ENCODE measurements at regions not wholly inside any gene's neighbourhood (a gene's known extent, or its start where the extent isn't known, plus 50 kb on each side); places are given as distances from the start of the nearest gene placed in this dataset.
A peak's percentile ranks its signal among the peaks of the same experiment; 100 is the strongest.
"Not testable (repeated sequence)": the region's sequence is repeated elsewhere in the genome, so short reads cannot be mapped to it uniquely, and the experiment has no call there.

GRCh38 chr7:136103545-136104268 is 126.5 kb upstream of the MTPN start:
- Mint-ChIP-seq H3K27me3 (ENCODE audit: low read depth in 3 of 3) (peaks cover 0 to 2% (median 0%) of the 10 kb centered on the region in 3 donors), H3K9me3 (peaks cover 0 to 9% (median 7%) of the 10 kb centered on the region in 6 donors), H3K4me3 (no peak overlapping the region), H3K27ac (peak overlapping the region in 1 of 6 donors; percentile 64), H3K4me1 (no peaks in the 10 kb centered on the region), H3K36me3 (peaks cover 13 to 25% (median 17%) of the 10 kb centered on the region in 3 donors)
- no peak for DNase-seq

DNA sequence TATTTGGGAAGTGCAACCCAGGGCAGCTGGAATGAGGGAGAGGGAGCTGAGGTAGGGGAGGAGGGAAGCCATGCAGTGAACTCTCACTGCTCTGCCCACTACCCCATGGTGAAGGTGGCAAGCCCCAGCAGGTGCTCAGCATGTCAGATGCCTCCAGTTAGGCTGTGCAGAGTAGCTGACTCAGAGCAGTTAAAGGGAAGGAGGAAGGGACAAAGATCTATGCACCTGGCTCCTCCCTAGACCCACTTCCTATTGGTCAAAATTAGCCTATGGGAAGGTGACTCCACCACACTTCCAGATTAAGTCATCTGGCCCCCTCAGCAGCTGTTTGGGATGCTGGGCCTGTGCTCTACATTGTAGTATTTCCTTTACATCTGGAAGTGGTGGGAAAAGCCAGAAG is 125.7 kb upstream of the MTPN start:
- H3K4me3 Mint-ChIP-seq: no peak overlapping the region
- H3K27me3 Mint-ChIP-seq (ENCODE audit: low read depth in 3 of 3): peaks cover 0 to 2% (median 0%) of the 10 kb centered on the region in 3 donors
- H3K36me3 Mint-ChIP-seq: peaks cover 11 to 21% (median 13%) of the 10 kb centered on the region in 3 donors
- H3K27ac Mint-ChIP-seq: no peak overlapping the region
- no peak for DNase-seq
- H3K9me3 Mint-ChIP-seq: peaks cover 0 to 9% (median 1%) of the 10 kb centered on the region in 6 donors
- no peaks in the 10 kb centered on the region for H3K4me1 Mint-ChIP-seq

GRCh38 chr7:136092714-136093113 is 115.6 kb upstream of the MTPN start:
- H3K4me1 Mint-ChIP-seq; H3K27ac Mint-ChIP-seq; H3K4me3 Mint-ChIP-seq; DNase-seq; H3K27me3 Mint-ChIP-seq (ENCODE audit: low read depth in 3 of 3): not testable (repeated sequence)
- H3K9me3 Mint-ChIP-seq: peaks cover 5 to 17% (median 8%) of the 10 kb centered on the region in 6 donors
- H3K36me3 Mint-ChIP-seq: peaks cover 18 to 27% (median 20%) of the 10 kb centered on the region in 3 donors

- Mint-ChIP-seq H3K27ac (no peak overlapping the region), H3K4me3 (no peak overlapping the region), H3K27me3 (ENCODE audit: low read depth in 3 of 3) (peaks cover 0 to 5% (median 0%) of the 10 kb centered on the region in 3 donors), H3K4me1 (peaks cover 5 to 7% of the 10 kb centered on the region in 2 donors), H3K9me3 (peaks cover 0 to 7% (median 3%) of the 10 kb centered on the region in 6 donors), H3K36me3 (peaks cover 14 to 22% (median 18%) of the 10 kb centered on the region in 3 donors)
- no peak for DNase-seq
Measured at GRCh38 chr7:136087881-136088280, 110.7 kb upstream of the MTPN start.

DNA sequence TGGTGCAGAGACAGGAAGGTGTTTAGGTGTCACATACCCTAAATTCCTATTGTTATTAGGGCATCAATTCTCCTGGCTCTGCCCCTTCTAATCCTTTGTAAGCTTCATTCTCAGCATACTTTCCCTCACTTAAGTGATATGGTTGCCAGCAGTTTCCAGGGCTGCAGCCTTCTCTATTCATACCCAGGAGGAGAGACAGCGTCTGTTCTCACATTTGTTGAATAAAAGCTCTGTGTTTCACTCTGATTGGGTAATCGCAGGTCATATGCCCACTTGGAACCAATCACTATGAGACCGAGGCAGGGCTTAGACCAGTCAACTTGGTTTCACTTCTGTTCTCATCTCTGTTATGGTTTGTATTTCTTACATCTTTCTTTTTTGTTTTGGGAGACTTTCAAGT is 109.6 kb upstream of the MTPN start:
- H3K4me1 Mint-ChIP-seq: peaks cover 5 to 7% of the 10 kb centered on the region in 2 donors
- peaks cover 4 to 11% (median 9%) of the 10 kb centered on the region in 3 donors for H3K36me3 Mint-ChIP-seq
- H3K27me3 Mint-ChIP-seq (ENCODE audit: low read depth in 3 of 3): peaks cover 0 to 5% (median 0%) of the 10 kb centered on the region in 3 donors
- peak overlapping the region; percentile 61 to 79 (median 74) for H3K4me3 Mint-ChIP-seq
- peaks cover 0 to 3% (median 0%) of the 10 kb centered on the region in 6 donors for H3K9me3 Mint-ChIP-seq
- peak; percentile 45 to 66 (median 47) for DNase-seq
- peak overlapping the region; percentile 5 to 76 (median 47) for H3K27ac Mint-ChIP-seq

- H3K9me3 Mint-ChIP-seq: no peaks in the 10 kb centered on the region
- no peaks in the 10 kb centered on the region for H3K4me1 Mint-ChIP-seq
- H3K27me3 Mint-ChIP-seq (ENCODE audit: low read depth in 3 of 3): peaks cover 0 to 2% (median 2%) of the 10 kb centered on the region in 3 donors
- H3K4me3 Mint-ChIP-seq: no peak overlapping the region
- peaks cover 4 to 7% (median 4%) of the 10 kb centered on the region in 3 donors for H3K36me3 Mint-ChIP-seq
- H3K27ac Mint-ChIP-seq: no peak overlapping the region
- DNase-seq: no peak
Measured at GRCh38 chr7:136079934-136080333, 102.8 kb upstream of the MTPN start.

DNA sequence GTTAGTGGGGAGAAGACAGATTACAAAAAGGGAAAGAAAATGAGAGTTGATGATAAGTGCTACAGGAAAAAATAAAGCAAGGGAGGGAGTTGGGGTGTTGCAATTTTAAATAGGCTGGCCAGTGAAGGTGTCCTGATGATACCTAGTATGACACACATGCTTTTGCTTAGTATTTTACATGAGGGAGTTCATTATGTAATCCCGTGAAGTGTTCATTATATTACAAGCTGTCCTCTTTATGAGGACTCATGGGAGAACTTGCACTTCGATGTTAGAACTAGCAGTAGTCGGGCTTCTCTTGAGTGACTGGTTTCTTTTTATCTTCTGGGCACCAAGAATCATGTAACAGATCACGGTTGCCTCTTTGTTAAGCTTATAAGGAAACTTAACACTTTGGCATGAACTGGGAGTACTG is 102.3 kb upstream of the MTPN start:
- Mint-ChIP-seq H3K9me3 (no peaks in the 10 kb centered on the region), H3K36me3 (peaks cover 3 to 4% (median 3%) of the 10 kb centered on the region in 3 donors), H3K27me3 (ENCODE audit: low read depth in 3 of 3) (peaks cover 0 to 2% (median 2%) of the 10 kb centered on the region in 3 donors), H3K4me1 (no peaks in the 10 kb centered on the region), H3K27ac (no peak overlapping the region), H3K4me3 (no peak overlapping the region)
- DNase-seq: no peak

DNA sequence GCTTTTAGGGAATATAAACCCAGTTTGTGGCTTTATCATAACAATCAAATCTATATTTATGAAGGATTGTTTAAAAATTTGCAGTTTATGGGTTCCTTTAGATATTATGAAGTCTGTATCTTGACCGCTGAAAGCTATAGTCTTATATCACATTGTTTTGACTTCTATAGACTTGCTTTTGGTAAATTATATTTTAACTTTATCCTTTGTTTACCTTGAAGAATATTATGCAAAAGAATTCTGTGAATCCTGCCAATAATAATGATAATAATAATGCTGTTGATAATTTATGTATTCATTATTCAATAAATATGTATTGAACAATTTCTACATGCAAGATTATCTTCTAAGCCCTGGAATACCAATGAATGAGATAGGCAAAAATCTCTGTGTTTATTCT is 101.9 kb upstream of the MTPN start:
- Mint-ChIP-seq H3K4me1 (no peaks in the 10 kb centered on the region), H3K27me3 (ENCODE audit: low read depth in 3 of 3) (peaks cover 0 to 2% (median 2%) of the 10 kb centered on the region in 3 donors), H3K27ac (no peak overlapping the region), H3K36me3 (peaks cover 1 to 5% (median 1%) of the 10 kb centered on the region in 3 donors), H3K4me3 (no peak overlapping the region), H3K9me3 (no peaks in the 10 kb centered on the region)
- no peak for DNase-seq

- no peak for DNase-seq
- Mint-ChIP-seq H3K27ac (no peak overlapping the region), H3K36me3 (peaks cover 3 to 9% (median 4%) of the 10 kb centered on the region in 3 donors), H3K9me3 (no peaks in the 10 kb centered on the region), H3K4me1 (no peaks in the 10 kb centered on the region), H3K27me3 (ENCODE audit: low read depth in 3 of 3) (peaks cover 2 to 4% (median 2%) of the 10 kb centered on the region in 3 donors), H3K4me3 (no peak overlapping the region)
Measured at GRCh38 chr7:136078630-136079029, 101.5 kb upstream of the MTPN start.

DNA sequence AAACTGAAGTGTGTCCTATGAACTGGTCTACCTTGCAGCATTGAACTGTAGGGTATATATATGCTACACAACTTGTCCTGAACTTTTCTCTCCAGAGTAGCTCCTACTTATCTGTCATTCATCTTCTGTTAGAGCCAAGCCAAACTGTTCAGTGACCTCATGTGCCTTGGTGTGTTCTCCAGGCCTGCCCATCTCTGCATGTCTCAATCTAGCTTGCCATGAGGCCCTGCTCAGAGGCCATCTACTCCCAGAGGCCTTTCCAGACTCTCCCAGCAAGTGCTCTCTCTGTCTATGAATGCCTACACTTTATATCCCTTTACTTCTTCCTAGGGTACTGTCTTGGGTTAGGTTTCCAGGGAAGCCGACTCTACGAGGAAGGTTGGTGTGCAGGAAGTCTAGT is 99.8 kb upstream of the MTPN start:
- H3K4me3 Mint-ChIP-seq: no peak overlapping the region
- no peaks in the 10 kb centered on the region for H3K4me1 Mint-ChIP-seq
- H3K9me3 Mint-ChIP-seq: no peaks in the 10 kb centered on the region
- H3K27ac Mint-ChIP-seq: no peak overlapping the region
- no peak for DNase-seq
- H3K27me3 Mint-ChIP-seq (ENCODE audit: low read depth in 3 of 3): peaks cover 0 to 4% (median 2%) of the 10 kb centered on the region in 3 donors
- peaks cover 3 to 8% (median 6%) of the 10 kb centered on the region in 3 donors for H3K36me3 Mint-ChIP-seq

DNA sequence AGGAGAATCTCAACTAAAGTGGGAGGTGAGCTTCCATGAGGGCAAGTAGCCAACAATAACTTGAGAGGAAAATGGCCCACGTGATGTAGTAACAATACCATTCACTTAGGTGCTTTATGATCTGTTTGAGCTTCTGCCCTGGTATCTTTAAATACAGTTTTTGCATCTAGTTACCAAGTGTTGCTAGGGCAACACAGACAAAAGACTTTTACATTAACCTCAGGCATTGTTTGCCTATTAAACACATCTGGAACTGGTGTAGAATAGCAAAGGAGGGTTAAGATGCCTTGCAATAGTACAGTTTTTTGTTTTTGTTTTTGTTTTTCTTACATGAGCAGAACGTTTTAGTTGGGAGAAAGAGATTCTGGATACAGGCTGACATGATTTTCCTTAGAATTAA is 97.7 kb upstream of the MTPN start:
- no peaks in the 10 kb centered on the region for H3K4me1 Mint-ChIP-seq
- no peak for DNase-seq
- H3K36me3 Mint-ChIP-seq: peaks cover 3 to 12% (median 8%) of the 10 kb centered on the region in 3 donors
- no peak overlapping the region for H3K4me3 Mint-ChIP-seq
- H3K27ac Mint-ChIP-seq: no peak overlapping the region
- peaks cover 0 to 4% (median 2%) of the 10 kb centered on the region in 3 donors for H3K27me3 Mint-ChIP-seq (ENCODE audit: low read depth in 3 of 3)
- no peaks in the 10 kb centered on the region for H3K9me3 Mint-ChIP-seq

- Mint-ChIP-seq H3K27ac (no peak overlapping the region), H3K9me3 (no peaks in the 10 kb centered on the region), H3K4me3 (no peak overlapping the region), H3K4me1 (no peaks in the 10 kb centered on the region), H3K36me3 (peaks cover 3 to 12% (median 8%) of the 10 kb centered on the region in 3 donors), H3K27me3 (ENCODE audit: low read depth in 3 of 3) (peaks cover 0 to 4% (median 1%) of the 10 kb centered on the region in 3 donors)
- DNase-seq: no peak
Measured at GRCh38 chr7:136072447-136072846, 95.3 kb upstream of the MTPN start.

- DNase-seq: no peak
- peaks cover 6 to 12% (median 12%) of the 10 kb centered on the region in 3 donors for H3K36me3 Mint-ChIP-seq
- no peaks in the 10 kb centered on the region for H3K9me3 Mint-ChIP-seq
- no peak overlapping the region for H3K4me3 Mint-ChIP-seq
- no peak overlapping the region for H3K27ac Mint-ChIP-seq
- H3K27me3 Mint-ChIP-seq (ENCODE audit: low read depth in 3 of 3): peaks cover 0 to 4% (median 3%) of the 10 kb centered on the region in 3 donors
- H3K4me1 Mint-ChIP-seq: no peaks in the 10 kb centered on the region
Measured at GRCh38 chr7:136070736-136071505, 93.8 kb upstream of the MTPN start.
